ENCODE measurements at regions not wholly inside any gene's neighbourhood (a gene's known extent, or its start where the extent isn't known, plus 50 kb on each side); places are given as distances from the start of the nearest gene placed in this dataset.

- no peak for TF ChIP-seq EZH2 (IDR thresholded peaks at IDR 0.05; ENCODE audit: borderline replicate concordance, low read depth, low read length, severe bottlenecking)
- no peak for TF ChIP-seq CTCF (IDR thresholded peaks at IDR 0.05; ENCODE audit: borderline replicate concordance, extremely low read depth, low read length, poor library complexity, severe bottlenecking)
Measured at GRCh38 chr7:92904244-92905131, 68.1 kb upstream of the CDK6 start.
